ENCODE measurements at regions not wholly inside any gene's neighbourhood (a gene's known extent, or its start where the extent isn't known, plus 50 kb on each side); places are given as distances from the start of the nearest gene placed in this dataset.
"Not testable (repeated sequence)": the region's sequence is repeated elsewhere in the genome, so short reads cannot be mapped to it uniquely, and the experiment has no call there.

- H3K4me1 Mint-ChIP-seq (ENCODE audit: low read depth) = peaks cover 46% of the 10 kb centered on the region
- H3K36me3 Mint-ChIP-seq (ENCODE audit: low read depth) = peaks cover 19% of the 10 kb centered on the region
- peak overlapping the region; percentile 68 for H3K4me3 Mint-ChIP-seq
- H3K9me3 Mint-ChIP-seq = peaks cover 5% of the 10 kb centered on the region; the same call in 1 of the 2 replicates
- H3K27ac Mint-ChIP-seq = peak overlapping the region; percentile 99
- no peaks in the 10 kb centered on the region; the same call in 1 of the 2 replicates for H3K27me3 Mint-ChIP-seq (ENCODE audit: insufficient read depth)
- TF ChIP-seq CTCF (IDR thresholded peaks at IDR 0.05) = peak; percentile 50
- peak; percentile 99 for DNase-seq
Observed at GRCh38 chr1:79899914-79900313, 893.4 kb upstream of the ADGRL4 start.

DNA sequence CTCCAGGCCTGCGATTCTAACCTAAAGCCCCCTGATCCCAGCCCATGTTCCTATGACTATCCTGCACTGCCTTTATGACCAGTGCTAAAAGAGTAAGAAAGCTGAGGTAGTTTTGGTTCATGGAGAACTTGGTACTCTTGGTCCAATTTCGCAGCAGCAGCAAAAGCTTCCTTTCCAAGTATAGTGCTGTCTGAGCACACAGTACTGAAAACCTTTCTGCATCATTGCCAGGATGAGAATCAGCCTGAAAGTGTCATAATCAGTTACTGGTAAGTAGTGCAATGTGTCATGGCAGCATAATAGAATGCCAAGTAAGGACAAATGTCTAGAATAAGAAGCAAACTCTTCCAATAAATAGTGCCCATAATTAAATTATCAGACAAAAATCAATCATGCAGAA is 889.6 kb upstream of the ADGRL4 start:
- peaks cover 13% of the 10 kb centered on the region for H3K36me3 Mint-ChIP-seq (ENCODE audit: low read depth)
- DNase-seq = no peak
- TF ChIP-seq CTCF (IDR thresholded peaks at IDR 0.05) = no peak
- no peak overlapping the region for H3K4me3 Mint-ChIP-seq
- H3K9me3 Mint-ChIP-seq = no peaks in the 10 kb centered on the region; the same call in 1 of the 2 replicates
- no peak overlapping the region for H3K27ac Mint-ChIP-seq
- no peaks in the 10 kb centered on the region for H3K27me3 Mint-ChIP-seq (ENCODE audit: insufficient read depth)
- peaks cover 33% of the 10 kb centered on the region for H3K4me1 Mint-ChIP-seq (ENCODE audit: low read depth)

DNA sequence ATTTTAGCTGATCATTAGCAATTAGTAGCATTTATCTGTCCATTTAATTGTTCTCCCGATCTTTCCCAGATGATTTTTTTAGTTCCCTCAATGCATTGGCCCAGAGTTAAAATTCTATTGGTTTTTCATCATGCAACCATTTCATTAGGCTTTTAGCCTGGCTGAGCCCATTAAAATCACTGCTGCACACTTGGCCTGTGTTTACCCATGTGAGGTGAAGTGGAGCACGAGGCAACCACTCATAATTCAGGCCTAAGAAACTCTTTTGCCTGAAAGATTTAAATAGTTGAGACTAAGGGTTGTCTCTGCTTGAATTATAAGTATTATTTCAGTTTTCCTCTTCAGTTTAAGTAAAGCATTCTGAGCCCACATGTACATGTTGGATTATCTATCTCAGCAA is 889.0 kb upstream of the ADGRL4 start:
- Mint-ChIP-seq H3K27me3 (ENCODE audit: insufficient read depth) (no peaks in the 10 kb centered on the region), H3K4me3 (no peak overlapping the region), H3K9me3 (no peaks in the 10 kb centered on the region; the same call in 1 of the 2 replicates), H3K36me3 (ENCODE audit: low read depth) (peaks cover 13% of the 10 kb centered on the region), H3K4me1 (ENCODE audit: low read depth) (peaks cover 28% of the 10 kb centered on the region), H3K27ac (no peak overlapping the region)
- no peak for DNase-seq
- TF ChIP-seq CTCF (IDR thresholded peaks at IDR 0.05) = no peak

- not testable (repeated sequence) for H3K36me3 Mint-ChIP-seq (ENCODE audit: low read depth); DNase-seq; H3K9me3 Mint-ChIP-seq; H3K27ac Mint-ChIP-seq; H3K27me3 Mint-ChIP-seq (ENCODE audit: insufficient read depth); H3K4me3 Mint-ChIP-seq
- H3K4me1 Mint-ChIP-seq (ENCODE audit: low read depth) = peaks cover 13% of the 10 kb centered on the region
Observed at GRCh38 chr1:79894129-79894528, 887.6 kb upstream of the ADGRL4 start.

- H3K27me3 Mint-ChIP-seq (ENCODE audit: insufficient read depth) = no peaks in the 10 kb centered on the region
- H3K9me3 Mint-ChIP-seq = peaks cover 10% of the 10 kb centered on the region
Observed at GRCh38 chr1:79887059-79887458, 880.5 kb upstream of the ADGRL4 start.

GRCh38 chr1:79885101-79885500 is 878.6 kb upstream of the ADGRL4 start:
- no peaks in the 10 kb centered on the region; the same call in 1 of the 2 replicates for H3K36me3 Mint-ChIP-seq (ENCODE audit: low read depth)
- H3K27ac Mint-ChIP-seq = no peak overlapping the region
- H3K27me3 Mint-ChIP-seq (ENCODE audit: insufficient read depth) = no peaks in the 10 kb centered on the region
- H3K4me3 Mint-ChIP-seq = no peak overlapping the region
- DNase-seq = no peak
- no peaks in the 10 kb centered on the region for H3K4me1 Mint-ChIP-seq (ENCODE audit: low read depth)
- TF ChIP-seq CTCF (IDR thresholded peaks at IDR 0.05) = no peak
- H3K9me3 Mint-ChIP-seq = peaks cover 10% of the 10 kb centered on the region

More at GRCh38 chr1:79887059-79887458, 880.5 kb upstream of the ADGRL4 start:
- DNase-seq = no peak
- TF ChIP-seq CTCF (IDR thresholded peaks at IDR 0.05) = no peak
- Mint-ChIP-seq H3K36me3 (ENCODE audit: low read depth) (no peaks in the 10 kb centered on the region; the same call in 1 of the 2 replicates), H3K4me1 (ENCODE audit: low read depth) (no peaks in the 10 kb centered on the region), H3K27ac (no peak overlapping the region), H3K4me3 (no peak overlapping the region)

Measured in HFFc6 (cell line).